ENCODE measurements at regions not wholly inside any gene's neighbourhood (a gene's known extent, or its start where the extent isn't known, plus 50 kb on each side); places are given as distances from the start of the nearest gene placed in this dataset.

GRCh38 chr5:124252747-124253146, 493.7 kb downstream of the ZNF608 start:
- TF ChIP-seq CTCF (IDR thresholded peaks at IDR 0.05) = no peak
- TF ChIP-seq EP300 (IDR thresholded peaks at IDR 0.05) = no peak
- no peak for TF ChIP-seq POLR2A (IDR thresholded peaks at IDR 0.05)
- TF ChIP-seq POLR2AphosphoS5 (IDR thresholded peaks at IDR 0.05) = no peak
